RPMI8226 (cell line): ENCODE measurements at regions not wholly inside any gene's neighbourhood (a gene's known extent, or its start where the extent isn't known, plus 50 kb on each side); places are given as distances from the start of the nearest gene placed in this dataset.
A peak's percentile ranks its signal among the peaks of the same experiment; 100 is the strongest.
"Not testable (repeated sequence)": the region's sequence is repeated elsewhere in the genome, so short reads cannot be mapped to it uniquely, and the experiment has no call there.

Experiments
- DNase-seq: peaks from one replicate; pipeline ENCODE4 v3.0.0-alpha.2; 2015

DNA sequence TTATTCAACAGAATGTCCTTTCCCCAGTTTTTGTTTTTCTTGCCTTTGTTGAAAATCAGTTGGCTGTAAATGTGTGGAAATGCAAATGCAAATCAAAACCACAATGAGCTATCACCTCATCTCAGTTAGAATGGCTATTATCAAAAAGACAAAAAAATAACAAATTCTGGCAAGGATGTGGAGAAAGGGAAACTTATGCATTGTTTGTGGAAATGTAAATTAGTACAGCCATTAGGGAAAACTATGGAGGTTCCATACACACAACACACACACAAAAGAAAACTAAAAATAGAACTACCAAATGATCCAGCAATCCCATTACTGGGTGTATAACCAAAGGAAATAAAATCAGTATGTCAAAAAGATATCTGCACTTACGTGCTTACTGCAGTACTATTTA is 518.8 kb upstream of the ATXN7L3B start:
- no peak for DNase-seq

DNA sequence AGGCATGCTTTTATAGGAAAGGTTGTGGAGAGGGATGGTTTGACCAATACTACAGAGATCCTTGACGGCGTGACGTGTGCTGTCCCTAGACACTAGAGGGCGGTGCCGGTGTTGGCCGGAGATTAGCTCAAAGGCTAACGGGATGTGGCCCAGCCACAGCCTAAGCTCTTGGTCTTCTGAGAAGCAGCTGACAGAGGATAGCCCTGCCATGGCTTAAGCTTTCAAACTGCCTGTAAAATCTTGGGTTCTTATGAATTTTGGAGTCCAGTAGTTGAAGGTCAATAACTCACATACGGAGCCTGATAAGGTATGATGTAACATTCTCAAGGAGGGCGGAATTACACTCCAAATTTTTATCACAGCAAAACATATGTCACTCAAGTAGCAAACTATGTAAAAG is 515.7 kb upstream of the ATXN7L3B start:
- DNase-seq: peak; percentile 64

DNA sequence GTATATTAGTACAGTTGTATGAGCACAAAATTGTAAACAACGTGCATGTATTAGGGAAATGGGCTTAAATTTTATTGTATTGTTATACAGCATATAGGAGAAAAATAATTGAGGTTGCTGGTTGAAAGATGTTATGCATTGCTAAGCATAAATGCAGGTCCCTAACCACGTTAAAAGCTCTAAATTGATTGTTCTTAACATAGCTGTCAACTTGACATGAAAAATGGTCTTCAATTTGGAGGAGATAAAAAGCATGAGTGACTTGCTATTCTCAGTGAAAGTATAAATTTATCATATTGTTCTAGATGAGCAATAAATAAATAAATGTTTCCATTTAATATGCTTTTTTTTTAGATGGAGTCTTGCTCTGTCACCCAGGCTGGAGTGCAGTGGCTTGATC is 506.6 kb upstream of the ATXN7L3B start:
- no peak for DNase-seq

DNA sequence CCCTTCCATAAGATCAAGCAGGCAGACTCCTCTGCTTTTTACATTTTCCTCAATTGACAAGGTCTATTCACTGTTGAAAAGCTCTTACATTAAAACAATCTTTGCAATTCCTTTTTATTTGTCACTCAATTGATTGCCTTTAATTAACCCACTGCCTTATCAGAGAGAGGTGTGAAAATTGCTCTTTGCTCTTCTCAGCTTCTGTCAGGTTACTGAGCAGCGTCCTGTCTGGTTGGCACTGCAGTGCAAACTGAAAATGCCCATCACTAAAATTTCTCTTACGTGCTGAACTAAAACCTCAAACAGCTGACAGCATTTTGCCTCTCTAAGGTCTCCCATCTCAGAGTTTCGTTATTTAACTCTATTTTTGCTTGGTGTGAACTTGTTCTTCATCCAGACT is 504.1 kb upstream of the ATXN7L3B start:
- no peak for DNase-seq

DNA sequence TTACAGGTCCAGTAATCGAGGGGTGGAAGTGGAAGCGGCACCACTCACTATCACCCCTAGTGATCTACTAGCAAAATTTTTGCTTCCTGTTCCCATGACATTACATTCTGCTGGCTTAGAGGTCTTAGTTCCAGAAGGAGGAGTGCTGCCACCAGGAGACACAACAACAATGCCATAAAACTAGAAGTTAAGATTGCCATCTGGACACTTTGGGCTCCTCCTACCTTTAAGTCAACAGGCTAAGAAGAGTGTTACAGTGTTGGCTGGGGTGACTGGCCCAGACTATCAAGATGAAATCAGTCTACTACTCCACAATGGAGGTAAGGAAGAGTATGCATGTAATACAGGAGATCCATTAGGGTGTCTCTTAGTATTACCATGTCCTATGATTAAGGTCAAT is 498.5 kb upstream of the ATXN7L3B start:
- not testable (repeated sequence) for DNase-seq

DNA sequence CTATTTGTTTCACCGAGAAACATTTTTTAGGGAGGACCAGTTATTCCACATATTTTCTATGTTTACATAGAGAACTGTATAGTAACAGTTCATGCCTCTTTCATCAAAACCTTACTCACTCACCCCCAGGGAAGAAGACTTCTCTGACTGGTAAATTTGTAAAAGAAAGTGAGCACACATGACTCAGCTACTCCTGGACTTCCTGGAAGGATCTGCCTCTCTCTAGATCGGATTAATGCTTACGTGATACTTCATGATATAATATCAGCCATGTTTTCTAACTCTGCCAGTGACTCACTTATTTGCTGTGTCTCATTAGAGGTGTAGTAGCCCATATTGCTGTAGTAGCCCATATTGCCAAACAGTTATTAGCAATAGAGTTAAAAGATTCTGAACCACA is 494.3 kb upstream of the ATXN7L3B start:
- no peak for DNase-seq

DNA sequence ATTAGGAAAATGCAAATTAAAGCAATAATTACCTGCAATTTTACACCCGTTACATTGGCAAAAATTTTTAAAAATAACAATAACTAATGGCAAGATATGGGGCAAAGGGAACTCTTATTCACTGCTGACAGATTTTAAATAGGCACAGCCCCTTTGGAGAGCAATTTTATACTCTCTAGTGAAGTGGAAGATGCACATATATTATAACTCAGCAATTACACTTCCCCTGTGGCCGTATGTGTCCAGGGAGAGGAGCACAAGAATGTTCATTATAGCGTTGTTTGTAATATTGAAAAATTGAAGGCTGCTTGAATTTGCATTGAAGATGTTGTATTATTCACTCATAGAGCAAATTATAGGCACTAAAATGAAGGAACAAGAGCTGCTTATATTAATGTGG is 488.3 kb upstream of the ATXN7L3B start:
- DNase-seq: no peak

DNA sequence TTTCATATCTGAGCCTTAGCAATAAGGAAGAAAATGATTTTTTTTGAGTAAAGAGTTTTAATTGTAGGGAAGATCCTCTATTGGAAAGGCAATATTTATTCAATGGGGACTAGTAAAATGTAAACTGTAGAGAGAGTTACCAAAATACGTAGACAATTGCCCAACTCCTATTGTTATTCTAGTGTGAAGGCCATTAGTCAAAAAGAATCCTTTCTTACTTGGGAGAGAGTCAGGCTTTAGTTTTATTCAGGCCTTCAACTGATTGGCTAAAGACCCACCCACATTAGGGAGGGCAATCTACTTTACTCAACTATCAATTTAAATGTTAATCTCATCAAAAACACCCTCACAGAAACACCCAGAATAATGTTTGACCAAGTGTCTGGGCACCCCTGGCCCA is 485.8 kb upstream of the ATXN7L3B start:
- DNase-seq: no peak

DNA sequence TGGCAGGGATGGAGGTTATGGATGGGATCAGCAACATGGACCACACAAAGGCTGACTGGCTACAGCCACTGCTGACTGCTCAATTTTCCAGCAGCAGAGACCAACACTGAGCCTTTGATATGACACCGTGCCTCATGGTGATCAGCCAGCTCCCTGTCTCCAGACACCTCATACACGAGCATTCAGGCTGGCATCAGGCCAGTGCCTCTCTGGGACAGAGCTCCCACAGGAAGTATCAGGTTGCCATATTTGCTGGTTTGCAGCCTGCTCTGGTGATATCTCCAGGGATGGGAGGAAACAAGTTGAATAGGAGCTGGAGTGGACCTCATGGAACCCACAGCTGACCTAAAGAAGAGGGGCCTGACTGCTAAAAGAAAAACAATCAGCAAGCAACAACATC is 471.2 kb upstream of the ATXN7L3B start:
- no peak for DNase-seq

DNA sequence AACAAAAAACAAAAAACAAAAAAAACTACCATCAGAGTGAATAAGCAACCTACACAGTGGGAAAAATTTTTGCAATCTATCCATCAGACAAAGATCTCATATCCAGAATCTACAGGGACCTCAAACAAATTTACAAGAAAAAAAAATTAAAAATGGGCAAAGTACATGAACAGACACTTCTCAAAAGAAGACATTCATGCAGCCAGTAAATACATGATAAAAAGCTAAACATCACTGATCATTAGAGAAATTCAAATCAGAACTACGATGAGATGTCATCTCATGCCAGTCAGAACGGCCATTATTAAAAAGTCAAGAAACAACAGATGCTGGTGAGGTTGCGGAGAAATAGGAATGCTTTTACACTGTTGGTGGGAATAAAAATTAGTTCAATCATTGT is 466.5 kb upstream of the ATXN7L3B start:
- DNase-seq: no peak

DNA sequence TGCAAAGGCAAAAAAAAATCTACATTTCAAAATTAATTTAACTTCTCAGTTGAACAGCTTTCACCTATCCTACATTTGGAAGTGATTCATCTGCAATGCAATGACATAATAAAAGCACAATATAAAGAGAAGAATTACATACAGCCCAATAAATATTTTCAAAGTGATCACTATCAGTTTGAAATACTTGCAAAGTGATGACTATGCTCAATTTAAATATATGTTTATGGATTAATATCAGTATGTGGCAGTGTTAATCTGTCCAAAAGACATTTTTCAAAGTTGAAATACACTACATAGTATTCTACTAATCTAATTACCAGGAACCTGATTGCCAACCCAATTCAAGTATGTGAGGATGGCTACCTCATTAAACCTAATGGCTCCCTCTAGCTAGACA is 460.7 kb upstream of the ATXN7L3B start:
- DNase-seq: no peak

DNA sequence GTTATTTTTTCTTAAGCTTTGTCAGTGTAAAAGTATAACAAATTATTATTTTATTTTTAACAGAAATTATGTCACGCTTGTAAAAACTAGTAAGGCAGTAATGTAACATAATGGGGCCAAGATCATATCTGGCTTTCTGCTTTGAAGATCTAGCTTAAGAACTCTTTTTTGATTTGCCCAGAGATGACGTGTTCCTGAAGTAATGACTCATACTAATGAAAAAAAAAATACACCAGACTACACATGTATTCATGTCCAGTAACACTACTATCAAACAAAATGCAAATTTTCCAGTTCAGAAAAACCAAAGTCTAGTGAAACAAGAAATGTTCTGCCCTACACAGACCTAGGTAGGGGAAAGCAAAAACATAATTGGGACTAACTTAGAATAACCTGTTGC is 432.2 kb upstream of the ATXN7L3B start:
- DNase-seq: no peak

DNA sequence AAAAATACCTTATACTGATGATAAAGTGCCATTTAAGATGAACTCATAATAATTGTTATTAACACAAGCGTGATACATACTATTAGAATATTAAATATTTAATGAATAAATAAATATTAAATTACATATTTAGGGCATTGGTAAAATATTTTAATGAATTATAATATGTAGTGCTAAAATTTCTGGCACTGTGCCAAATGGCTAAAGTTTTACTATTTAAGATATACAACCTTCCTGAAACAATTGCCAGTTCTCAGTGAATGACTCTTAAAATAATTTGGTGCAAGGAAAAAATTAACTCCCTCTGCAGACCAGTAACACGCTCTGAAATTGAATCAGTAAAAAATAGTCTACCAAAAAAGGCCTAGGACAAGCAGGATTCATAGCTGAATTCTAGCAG is 428.9 kb upstream of the ATXN7L3B start:
- DNase-seq: no peak

DNA sequence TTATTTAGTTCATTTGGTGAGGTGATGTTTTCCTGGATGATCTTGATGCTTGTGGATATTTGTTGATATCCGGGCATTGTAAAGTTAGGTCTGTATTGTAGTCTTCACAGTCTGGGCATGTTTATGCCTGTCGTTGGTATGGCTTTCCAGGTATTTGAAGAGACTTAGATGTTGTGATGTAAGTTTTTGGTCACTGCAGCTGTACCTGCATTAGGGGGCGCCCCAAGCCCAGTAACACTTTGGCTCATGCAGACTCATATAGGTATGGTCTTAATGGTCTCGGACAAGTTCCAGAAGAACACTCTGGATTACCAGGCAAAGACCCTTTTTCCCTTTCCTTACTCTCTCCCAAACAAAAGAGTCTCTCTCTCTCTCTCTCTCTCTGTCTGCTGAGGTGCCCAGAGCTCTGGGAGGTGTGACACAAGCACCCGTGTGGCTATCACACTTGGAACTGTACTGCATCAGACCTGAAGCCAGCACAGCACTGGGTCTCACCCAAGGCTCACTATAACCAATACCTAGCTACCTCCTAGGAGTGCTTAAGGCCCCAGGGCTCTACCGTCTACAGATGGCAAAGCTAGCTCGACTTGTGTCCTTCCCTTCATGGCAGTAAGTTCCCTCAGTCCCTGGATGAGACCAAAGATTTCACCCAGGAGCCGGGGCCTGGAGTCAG is 425.8 kb upstream of the ATXN7L3B start:
- peak; percentile 22 for DNase-seq

DNA sequence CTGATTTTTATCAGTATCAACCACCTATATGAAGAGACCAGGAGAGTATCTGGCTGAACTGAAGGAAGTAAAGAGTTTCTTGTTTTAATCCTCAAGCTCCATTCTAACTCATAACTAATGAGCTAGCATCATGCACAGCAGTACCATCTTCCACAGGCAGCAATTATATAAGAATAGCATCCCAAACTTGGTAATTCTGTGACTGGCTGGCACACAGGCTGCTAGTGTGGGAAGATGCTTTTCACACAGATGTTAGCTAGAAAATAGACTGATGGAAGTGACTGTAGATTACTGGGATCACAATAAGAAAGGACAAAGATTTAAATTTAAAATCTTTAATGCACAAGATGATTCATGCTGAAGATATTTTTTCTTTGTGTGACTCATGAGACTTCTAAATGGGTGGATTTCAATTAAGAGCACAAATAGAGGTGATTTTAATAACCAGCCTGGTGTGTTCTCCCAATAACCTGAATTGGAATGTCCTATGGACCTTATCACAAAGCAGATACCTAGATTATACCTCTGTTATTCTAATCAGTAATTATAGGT is 417.7 kb upstream of the ATXN7L3B start:
- DNase-seq: no peak

DNA sequence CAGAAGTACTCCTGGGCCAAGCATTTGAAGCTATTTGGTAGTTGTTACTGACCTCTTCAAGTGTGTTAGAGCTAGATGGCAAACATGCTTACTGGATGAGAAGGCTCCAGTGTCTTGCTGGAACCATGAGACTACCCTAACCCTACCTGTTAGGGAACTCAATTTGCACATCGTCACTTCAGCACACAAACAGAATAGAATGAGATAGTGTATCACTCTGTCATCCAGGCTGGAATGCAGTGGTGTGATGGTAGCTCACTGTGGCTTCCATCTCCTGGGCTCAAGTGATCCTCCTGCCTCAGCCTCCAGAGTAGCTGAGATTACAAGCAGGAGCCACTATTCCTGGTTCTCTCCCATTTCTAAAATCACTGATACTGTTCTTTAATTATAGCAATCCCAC is 417.0 kb upstream of the ATXN7L3B start:
- DNase-seq: no peak

DNA sequence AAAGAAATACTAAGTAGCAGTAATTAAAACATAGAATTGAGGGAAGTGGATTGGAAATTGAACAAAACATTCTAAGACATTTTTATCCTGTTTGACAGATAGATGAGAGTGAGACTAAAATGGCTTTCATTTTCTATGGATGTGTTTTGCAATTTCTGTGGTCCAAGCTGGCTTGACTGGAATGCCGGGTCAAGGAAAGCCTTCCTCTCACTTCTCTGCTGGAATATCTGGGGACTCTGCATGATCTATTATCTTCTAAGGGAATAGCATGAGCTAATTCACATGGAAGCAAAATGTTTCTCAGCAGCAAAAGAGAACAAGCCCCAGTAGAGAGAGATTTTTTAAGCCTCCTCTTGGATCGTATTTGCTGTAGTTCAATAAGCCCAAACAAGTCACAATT is 407.9 kb upstream of the ATXN7L3B start:
- no peak for DNase-seq

DNA sequence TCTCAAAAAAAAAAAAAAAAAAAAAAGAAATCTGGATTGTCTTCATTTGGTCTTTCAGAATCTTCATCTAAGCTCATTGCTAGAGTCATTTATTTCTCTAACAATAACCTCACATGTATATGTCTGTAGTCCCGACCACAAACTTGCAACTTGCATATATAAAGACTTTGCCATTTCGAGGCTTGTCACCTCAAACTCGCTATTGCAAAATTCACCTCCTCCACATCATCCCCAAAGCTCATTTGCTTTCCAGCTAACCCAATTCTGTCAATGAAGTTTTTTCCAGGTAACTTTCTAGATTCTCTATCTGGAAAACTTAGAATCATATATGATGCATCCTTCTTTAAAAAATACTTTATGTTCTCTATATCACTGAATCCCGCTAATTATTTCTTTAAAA is 393.2 kb upstream of the ATXN7L3B start:
- no peak for DNase-seq

DNA sequence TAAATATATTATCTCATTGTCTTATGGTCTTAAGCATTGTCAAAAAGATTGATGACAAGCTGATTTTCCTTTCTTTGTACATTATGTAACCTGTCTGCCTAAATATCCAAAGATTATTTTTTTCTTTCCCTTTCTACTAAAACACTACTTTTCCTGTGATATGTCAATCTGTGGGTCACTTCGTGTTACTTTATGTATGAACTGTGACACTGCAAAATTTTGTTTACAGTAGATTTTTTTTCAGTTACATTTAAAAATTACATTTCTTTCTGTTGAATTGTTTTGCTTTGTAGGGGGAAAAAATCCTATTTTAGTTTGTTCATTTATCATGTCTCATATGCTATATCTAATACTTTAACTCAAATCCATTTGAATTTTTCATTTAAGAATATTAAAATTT is 392.3 kb upstream of the ATXN7L3B start:
- no peak for DNase-seq

DNA sequence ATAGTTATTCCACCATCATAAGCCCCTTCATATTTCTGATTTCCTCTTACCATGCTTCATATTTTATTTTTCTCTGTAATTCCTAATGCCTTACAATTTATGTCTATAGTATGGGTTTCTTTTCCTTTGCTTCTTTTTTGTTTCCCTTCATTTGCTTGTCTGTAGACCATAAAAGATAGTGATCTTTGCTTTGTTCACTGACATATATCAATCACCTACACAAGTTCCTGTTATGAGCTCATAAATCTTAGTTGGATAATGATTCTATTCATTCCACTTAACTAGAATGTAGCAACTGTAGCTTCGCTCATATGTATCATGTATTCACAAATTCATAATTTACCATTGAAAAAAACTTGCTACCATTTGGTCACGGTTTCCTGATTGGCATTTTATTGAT is 388.8 kb upstream of the ATXN7L3B start:
- no peak for DNase-seq

DNA sequence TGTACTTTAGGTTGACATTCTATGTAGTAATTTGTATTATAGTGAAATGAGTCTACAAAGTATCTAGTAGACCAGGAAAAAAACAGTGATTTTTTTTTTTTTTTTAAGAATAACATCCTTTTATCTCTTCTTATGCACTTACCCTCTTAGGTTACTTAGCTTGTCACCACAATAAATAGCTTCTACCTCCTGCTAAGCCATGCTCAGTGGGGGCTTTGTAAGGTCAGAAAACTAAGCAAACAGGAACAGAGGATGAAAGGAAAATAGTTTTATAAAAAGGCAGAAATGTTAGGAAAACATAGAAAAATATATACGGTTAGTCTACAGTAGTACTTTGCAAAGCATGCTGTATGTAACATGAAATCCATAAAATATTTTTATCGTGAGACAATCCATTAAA is 385.3 kb upstream of the ATXN7L3B start:
- no peak for DNase-seq

DNA sequence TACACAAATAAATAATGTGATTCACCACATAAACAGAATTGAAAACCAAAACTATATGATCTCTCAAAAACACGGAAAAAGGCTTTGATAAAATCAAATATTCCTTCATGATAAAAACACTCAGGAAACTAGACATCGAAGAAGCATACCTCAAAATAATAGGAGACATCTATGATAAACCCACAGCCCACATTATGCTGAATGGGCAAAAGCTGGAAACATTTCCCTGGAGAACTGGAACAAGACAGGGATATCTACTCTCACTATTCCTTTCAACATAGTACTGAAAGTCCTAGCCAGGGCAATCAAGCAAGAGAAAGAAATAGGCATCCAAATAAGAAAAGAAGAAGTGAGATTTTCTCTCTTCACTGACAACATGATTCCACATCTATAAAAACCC is 371.5 kb upstream of the ATXN7L3B start:
- no peak for DNase-seq

DNA sequence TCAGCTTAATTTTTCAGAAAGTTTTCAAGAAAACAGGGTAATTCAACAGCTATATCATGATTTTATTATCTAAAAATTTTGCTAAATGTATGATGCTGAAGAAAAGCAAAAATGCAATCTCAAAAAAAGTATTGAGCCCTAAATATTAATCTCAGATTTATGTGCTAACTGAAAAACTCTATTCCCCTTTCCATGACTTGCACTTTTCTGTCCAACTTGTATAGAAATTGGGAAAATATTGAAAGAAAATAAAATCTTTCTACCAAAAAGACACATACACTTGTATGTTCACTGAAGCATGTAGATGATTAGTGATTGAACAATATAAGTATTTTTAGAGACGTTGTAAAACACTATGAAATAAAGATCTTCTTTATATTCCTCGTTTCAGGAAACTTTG is 368.0 kb upstream of the ATXN7L3B start:
- no peak for DNase-seq

DNA sequence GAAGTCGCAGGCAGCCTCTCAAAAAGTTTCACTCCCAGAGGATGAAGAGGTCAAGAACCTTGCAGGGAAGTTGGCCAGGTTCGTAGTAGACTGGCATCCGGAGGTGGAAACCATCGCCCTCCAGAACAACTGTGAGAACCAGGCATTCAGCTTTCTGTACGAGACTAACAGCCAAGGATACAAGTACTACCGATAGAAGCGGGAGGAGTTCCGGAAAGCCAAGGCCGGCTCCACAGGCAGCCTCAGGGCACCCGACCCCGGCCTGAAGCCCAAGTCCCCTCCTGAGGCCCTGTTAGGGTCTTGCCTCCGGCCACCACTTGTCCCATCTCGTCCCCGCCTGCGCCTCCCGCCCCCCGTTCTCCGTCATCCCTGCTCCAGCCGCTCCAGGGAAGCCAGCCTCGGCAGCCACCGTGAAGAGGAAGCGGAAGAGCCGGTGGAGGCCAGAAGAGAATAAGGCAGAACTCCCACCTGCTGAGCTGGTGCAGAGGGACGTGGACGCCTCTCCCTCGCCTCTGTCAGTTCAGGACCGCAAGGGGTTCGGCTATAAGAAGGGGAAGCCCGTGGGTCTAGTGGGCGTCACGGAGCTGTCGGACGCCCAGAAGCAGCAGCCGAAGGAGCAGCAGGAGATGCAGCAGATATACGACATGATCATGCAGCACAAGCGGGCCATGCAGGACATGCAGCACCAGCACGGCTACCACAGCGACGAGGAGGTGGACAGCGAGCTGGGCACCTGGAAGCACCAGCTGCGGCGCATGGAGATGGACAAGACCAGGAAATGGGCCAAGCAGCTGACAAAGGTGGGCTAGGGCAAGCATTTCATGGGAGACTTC is 366.8 kb upstream of the ATXN7L3B start:
- peak; percentile 4 for DNase-seq
